ENCODE measurements at regions not wholly inside any gene's neighbourhood (a gene's known extent, or its start where the extent isn't known, plus 50 kb on each side); places are given as distances from the start of the nearest gene placed in this dataset.
"Not testable (repeated sequence)": the region's sequence is repeated elsewhere in the genome, so short reads cannot be mapped to it uniquely, and the experiment has no call there.

- no peak for DNase-seq (ENCODE audit: low read depth, low spot score)
These were observed 165.8 kb downstream of the ZIC4 start for GRCh38 chr3:147240581-147240980.

- no peak for DNase-seq (ENCODE audit: low read depth, low spot score)
These were observed 168.4 kb downstream of the ZIC4 start for GRCh38 chr3:147237991-147238390.

- DNase-seq (ENCODE audit: low read depth, low spot score), result not testable (repeated sequence)
These were observed 174.4 kb downstream of the ZIC4 start for GRCh38 chr3:147231980-147232379.

GRCh38 chr3:147231111-147231510, 175.2 kb downstream of the ZIC4 start:
- no peak for DNase-seq (ENCODE audit: low read depth, low spot score)

GRCh38 chr3:147222291-147222690, 184.1 kb downstream of the ZIC4 start:
- no peak for DNase-seq (ENCODE audit: low read depth, low spot score)

GRCh38 chr3:147218965-147219364, 187.4 kb downstream of the ZIC4 start:
- DNase-seq (ENCODE audit: low read depth, low spot score), result no peak

- no peak for DNase-seq (ENCODE audit: low read depth, low spot score)
These were observed 190.1 kb downstream of the ZIC4 start for GRCh38 chr3:147216143-147216673.

- no peak for DNase-seq (ENCODE audit: low read depth, low spot score)
These were observed 190.7 kb downstream of the ZIC4 start for GRCh38 chr3:147215660-147216059.

- no peak for DNase-seq (ENCODE audit: low read depth, low spot score)
These were observed 192.7 kb downstream of the ZIC4 start for GRCh38 chr3:147213633-147214032.

- DNase-seq (ENCODE audit: low read depth, low spot score), result no peak
These were observed 195.7 kb downstream of the ZIC4 start for GRCh38 chr3:147210676-147211075.

GRCh38 chr3:147201086-147201485, 205.3 kb downstream of the ZIC4 start:
- no peak for DNase-seq (ENCODE audit: low read depth, low spot score)

GRCh38 chr3:147200545-147200944, 205.8 kb downstream of the ZIC4 start:
- DNase-seq (ENCODE audit: low read depth, low spot score), result no peak

GRCh38 chr3:147197739-147198138, 208.6 kb downstream of the ZIC4 start:
- DNase-seq (ENCODE audit: low read depth, low spot score), result no peak

- no peak for DNase-seq (ENCODE audit: low read depth, low spot score)
These were observed 210.5 kb downstream of the ZIC4 start for GRCh38 chr3:147195887-147196286.

GRCh38 chr3:147191795-147192385, 214.5 kb downstream of the ZIC4 start:
- DNase-seq (ENCODE audit: low read depth, low spot score), result peak; percentile 58

- no peak for DNase-seq (ENCODE audit: low read depth, low spot score)
These were observed 217.3 kb downstream of the ZIC4 start for GRCh38 chr3:147189016-147189415.

GRCh38 chr3:147187687-147188086, 218.7 kb downstream of the ZIC4 start:
- DNase-seq (ENCODE audit: low read depth, low spot score), result no peak

- DNase-seq (ENCODE audit: low read depth, low spot score), result no peak
These were observed 220.6 kb downstream of the ZIC4 start for GRCh38 chr3:147185781-147186180.

GRCh38 chr3:147184794-147185193, 221.5 kb downstream of the ZIC4 start:
- no peak for DNase-seq (ENCODE audit: low read depth, low spot score)

- no peak for DNase-seq (ENCODE audit: low read depth, low spot score)
These were observed 233.1 kb downstream of the ZIC4 start for GRCh38 chr3:147173257-147173656.

GRCh38 chr3:147162743-147163142, 243.6 kb downstream of the ZIC4 start:
- DNase-seq (ENCODE audit: low read depth, low spot score), result no peak

- no peak for DNase-seq (ENCODE audit: low read depth, low spot score)
These were observed 244.5 kb downstream of the ZIC4 start for GRCh38 chr3:147161833-147162232.

GRCh38 chr3:147160984-147161383, 245.4 kb downstream of the ZIC4 start:
- no peak for DNase-seq (ENCODE audit: low read depth, low spot score)

GRCh38 chr3:147159141-147159540, 247.2 kb downstream of the ZIC4 start:
- DNase-seq (ENCODE audit: low read depth, low spot score), result no peak

Data from ELF-1 (cell line).